Lower leg skin (tissue), 3 donors: ENCODE measurements at regions not wholly inside any gene's neighbourhood (a gene's known extent, or its start where the extent isn't known, plus 50 kb on each side); places are given as distances from the start of the nearest gene placed in this dataset.

Source experiments
- POLR2A ChIP-seq, 2 donors: fragments of 450-650 bp; IDR thresholded peaks; one replicate each; pipeline ENCODE4 v1.6.1; 2016 to 2017; ENCODE audit warnings: antibody characterized with exemption in 2 of 2, mild to moderate bottlenecking in 1 of 2, moderate library complexity in 1 of 2
- TF ChIP-seq, protein P1 (sequence below), 3 donors: fragments of 450-650 bp; IDR thresholded peaks; one replicate each; pipeline ENCODE4 v1.5.1; 2016; ENCODE audit warnings: antibody characterized with exemption in 3 of 3, mild to moderate bottlenecking in 3 of 3, moderate library complexity in 2 of 3

- TF ChIP-seq, protein P1, sequence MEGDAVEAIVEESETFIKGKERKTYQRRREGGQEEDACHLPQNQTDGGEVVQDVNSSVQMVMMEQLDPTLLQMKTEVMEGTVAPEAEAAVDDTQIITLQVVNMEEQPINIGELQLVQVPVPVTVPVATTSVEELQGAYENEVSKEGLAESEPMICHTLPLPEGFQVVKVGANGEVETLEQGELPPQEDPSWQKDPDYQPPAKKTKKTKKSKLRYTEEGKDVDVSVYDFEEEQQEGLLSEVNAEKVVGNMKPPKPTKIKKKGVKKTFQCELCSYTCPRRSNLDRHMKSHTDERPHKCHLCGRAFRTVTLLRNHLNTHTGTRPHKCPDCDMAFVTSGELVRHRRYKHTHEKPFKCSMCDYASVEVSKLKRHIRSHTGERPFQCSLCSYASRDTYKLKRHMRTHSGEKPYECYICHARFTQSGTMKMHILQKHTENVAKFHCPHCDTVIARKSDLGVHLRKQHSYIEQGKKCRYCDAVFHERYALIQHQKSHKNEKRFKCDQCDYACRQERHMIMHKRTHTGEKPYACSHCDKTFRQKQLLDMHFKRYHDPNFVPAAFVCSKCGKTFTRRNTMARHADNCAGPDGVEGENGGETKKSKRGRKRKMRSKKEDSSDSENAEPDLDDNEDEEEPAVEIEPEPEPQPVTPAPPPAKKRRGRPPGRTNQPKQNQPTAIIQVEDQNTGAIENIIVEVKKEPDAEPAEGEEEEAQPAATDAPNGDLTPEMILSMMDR (IDR thresholded peaks at IDR 0.05) = no peak
- no peak for TF ChIP-seq POLR2A (IDR thresholded peaks at IDR 0.05)
Observed at GRCh38 chr16:13779676-13780075, 140.3 kb upstream of the ERCC4 start.
